HG03442 (cell line): ENCODE measurements at regions not wholly inside any gene's neighbourhood (a gene's known extent, or its start where the extent isn't known, plus 50 kb on each side); places are given as distances from the start of the nearest gene placed in this dataset.
"Not testable (repeated sequence)": the region's sequence is repeated elsewhere in the genome, so short reads cannot be mapped to it uniquely, and the experiment has no call there.

Source experiments
- ATAC-seq: cut with Tn5 transposase; IDR thresholded peaks from one replicate; pipeline ENCODE4 v1.9.1; 2021; ENCODE audit warnings: mild to moderate bottlenecking, moderate library complexity; ENCODE audit not compliant: unreplicated experiment

DNA sequence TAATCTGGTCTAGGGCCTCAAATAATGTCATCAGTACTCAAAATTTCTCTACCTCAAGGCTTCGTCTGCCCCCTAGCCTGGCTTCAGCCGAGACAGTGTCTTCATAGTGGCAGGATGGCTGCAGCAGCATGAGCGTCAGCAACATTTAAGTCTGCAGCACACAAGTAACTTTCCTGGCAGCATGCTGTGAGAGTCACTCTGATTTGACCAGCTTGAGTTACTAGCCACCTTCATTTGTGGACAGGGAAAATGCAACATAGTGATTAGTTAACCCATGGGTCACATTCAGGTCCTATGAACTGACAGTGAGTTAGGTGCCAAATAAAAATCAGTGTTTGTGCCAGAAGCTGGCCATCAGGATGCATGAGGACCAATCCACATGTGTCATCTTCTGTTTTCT, 209.9 kb upstream of the SLC35B3 start:
- ATAC-seq: no peak

DNA sequence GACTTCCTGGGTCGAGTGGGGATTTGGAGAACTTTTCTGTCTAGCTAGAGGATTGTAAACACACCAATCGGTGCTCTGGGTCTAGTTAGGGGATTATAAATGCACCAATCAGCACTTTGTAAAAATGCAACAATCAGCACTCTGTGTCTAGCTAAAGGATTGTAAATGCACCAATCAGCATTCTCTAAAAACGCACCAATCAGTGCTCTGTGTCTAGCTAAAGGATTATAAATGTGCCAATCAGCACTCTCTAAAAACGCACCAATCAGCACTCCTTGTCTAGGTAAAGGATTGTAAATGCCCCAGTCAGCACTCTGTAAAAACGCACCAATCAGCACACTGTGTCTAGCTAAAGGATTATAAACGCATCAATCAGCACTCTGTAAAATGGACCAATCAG, 209.0 kb upstream of the SLC35B3 start:
- no peak for ATAC-seq

DNA sequence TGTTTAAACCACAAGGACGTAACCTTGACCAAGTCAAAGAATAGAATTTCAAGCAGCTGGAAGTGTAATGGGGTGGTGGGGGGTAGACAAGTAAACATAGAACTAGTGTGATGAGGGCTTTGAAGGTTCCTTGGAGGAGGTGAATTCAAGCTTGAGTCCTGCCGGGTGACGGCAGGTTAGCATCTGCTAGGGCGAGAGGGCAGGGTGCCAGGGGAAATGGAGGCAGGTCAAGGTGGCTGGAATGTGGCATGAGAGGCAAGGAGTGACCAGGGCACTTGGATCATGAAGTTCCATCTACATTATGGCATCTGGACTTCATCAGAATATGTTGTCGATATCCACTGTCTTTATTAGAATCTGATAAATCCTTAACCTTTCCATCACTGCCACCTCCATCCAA, 207.5 kb upstream of the SLC35B3 start:
- ATAC-seq: no peak

DNA sequence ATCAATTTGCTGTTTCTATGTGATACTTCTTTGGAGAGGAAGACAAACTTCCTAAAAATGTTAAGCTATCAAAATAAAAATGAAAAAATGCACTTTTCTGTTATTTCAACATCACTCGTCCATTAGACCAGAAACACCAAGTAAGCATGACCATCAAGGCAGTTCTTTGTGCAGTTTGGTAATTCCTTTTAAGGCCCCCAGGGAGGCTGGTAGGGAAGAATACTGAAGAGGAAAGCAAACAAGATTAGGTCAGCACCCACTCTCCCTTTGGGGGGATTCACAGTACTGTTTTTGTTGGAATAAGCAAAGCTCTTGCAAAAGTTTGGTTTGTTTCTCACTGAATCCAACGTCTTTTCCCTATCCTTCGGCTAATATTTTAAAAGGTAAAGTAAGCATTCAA, 206.8 kb upstream of the SLC35B3 start:
- ATAC-seq: no peak

DNA sequence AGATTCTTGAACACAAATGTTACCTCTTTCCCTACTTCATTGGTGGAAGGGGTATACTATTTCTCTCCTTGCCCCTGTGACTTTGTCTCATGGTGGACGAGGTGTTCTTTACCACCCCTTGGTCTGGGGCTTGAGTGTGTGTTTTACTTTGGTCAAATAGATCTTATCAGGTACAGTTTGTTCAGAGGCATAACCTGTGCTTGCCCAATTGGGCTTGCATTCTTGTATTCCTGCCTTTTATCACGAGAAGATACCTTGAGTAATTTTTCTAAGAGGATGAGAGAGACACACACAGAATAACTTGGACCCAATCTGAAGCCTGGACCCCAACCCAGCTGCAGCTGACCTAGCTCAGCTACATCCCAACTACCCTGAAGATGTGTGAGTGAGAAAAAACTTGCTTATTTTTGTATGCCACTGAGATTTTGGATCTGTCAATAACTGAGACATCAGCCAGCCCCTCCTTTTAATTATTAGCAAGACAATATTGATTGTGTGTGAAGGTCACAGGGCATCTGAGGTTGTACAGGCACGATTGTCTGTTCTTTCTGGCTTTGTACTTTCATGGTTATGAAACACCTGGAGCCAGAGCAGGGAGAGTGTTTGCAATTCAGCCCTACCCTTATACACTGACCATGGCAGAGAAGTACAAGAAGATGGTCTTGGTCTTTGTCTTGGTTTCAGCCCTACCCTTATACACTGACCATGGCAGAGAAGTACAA, 204.7 kb upstream of the SLC35B3 start:
- no peak for ATAC-seq

DNA sequence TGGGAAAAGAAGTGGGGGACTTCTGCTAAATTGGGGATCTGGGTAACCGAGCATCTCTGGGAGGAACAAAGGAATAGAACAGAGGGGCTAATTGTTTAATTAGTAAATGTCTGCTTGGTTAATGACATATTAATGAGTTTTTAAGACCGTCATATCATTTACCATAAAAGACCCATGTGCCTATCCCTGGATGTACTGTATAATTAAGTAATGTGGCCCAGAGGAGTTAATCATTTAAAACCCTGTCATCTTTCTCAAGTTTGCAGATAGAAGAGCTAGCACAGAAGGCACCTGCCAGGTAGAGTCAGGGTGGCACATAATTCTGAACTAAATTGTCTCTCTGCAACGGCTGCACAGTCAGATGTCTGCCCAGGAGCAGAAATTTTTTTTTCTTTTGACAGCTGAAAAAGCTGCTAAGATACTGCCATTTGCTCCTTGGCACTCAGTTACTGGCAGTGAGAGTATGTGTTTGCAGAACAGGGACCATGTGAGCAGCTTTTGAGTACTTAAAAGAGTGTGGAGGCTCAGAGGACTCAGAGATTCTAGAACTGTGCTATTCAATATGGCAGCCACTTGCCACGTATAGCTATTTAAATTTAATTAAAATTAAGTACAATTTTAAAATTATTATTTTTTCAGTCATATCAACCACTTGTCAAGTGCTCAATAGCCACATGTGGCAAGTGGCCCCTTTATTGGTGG, 202.7 kb upstream of the SLC35B3 start:
- no peak for ATAC-seq

DNA sequence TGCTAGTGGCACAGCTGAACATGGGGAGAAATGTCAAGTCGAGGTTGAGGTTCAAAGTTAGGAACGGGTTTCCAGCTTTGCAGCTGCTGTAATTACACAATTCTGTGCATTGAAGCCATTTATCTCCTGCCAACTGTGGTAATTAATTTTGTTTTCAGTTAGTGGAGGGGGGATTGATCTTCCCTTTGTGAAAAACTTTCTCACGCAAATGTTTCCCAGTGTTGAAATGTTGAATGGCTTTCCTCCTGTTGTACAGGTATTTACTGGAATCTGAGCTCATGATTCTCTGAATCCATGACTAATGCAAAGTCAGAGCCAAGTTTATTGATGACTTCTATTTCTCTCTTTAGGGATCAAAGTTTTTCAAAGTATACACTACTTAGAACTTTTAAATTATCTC, 198.4 kb upstream of the SLC35B3 start:
- ATAC-seq: no peak

DNA sequence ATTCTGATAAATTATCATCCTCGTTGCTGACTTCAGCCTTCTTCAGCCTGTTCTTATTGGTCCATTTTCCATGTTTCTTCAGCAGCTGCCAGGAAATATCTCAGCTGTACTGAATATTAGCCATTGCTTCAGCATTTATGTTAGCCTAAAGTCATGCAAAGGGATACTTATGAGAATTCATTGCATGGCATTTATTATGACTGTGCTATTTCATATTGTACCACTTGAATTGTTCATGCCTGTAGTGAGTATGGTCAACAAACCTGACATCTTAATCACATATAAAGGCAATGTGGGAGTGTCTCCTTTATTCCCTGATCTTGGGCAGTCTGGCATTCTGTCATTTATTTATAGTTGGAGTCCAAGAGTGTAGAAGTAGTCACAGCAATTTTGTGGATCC, 193.4 kb upstream of the SLC35B3 start:
- ATAC-seq: no peak

DNA sequence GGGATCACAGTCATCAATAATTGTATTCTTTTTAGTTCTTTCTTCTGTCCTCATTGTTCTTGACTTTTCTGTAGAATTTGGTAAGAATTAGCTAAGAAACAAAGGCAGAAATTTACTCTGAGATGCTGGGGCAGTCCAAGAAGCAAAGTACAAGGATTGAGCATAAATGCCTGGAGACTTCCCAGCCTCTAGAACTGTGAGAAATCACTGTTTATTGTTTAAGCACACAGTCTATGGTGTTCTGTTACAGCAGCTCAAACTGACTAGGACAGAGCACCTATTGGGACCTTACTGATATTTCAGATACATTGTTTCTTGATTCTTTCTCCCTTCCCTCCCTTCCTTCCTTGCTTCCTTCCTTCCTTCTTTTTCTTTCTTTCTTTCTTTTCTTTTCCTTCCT, 192.7 kb upstream of the SLC35B3 start:
- ATAC-seq: no peak

DNA sequence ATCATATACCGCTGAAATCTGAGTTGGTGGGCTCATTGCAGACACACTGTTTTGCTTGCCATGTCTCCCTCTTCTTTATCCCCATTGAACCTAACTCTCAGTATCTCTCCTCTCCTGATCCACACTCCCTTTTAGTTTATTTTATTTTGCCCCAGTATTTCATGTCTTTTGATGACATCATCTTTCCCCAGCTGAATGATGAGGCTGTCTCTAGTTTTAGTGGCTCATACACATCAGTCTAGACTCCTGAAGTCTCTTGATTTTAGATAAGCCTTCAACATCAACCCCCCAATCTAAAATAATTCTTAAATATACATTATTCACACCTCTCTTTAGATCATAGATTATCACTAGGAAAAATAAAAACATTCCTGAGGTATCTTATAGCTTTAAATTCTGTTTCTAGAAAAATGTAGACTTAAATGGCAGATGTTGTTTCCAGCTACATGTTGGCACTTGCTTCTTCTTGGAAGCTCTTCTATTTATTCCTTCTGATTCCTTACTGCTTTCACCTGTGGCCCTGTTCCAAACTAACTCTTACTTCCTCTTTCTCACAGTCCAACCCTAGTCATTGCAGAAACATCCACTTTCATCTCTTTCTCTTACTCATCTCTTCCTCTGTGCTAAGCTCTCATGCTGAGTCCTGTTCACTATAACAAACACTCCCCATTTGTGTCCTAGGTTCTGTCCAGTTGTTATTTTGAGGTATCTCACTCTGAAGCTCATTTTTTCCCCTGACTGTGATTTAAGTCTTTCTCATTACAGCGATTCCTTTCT, 191.9 kb upstream of the SLC35B3 start:
- ATAC-seq: peak; percentile 93

DNA sequence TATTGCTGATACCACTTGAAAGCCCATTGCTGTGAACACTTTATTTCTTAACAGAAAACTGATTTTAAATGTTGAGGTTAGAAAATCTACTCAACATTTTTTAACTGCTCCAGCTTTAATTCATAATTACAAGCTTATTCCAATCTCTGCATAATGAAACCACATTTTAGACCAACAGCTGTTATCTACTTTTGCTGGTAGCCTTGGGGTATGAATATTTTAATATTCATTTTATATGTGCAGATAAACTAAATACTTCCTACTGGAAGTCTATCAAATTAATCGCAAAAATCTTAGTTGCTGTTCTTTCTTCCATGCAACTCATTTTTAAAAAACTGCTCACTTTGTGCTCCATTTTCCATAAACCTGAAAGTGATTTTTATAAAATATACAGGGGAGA, 189.3 kb upstream of the SLC35B3 start:
- no peak for ATAC-seq

DNA sequence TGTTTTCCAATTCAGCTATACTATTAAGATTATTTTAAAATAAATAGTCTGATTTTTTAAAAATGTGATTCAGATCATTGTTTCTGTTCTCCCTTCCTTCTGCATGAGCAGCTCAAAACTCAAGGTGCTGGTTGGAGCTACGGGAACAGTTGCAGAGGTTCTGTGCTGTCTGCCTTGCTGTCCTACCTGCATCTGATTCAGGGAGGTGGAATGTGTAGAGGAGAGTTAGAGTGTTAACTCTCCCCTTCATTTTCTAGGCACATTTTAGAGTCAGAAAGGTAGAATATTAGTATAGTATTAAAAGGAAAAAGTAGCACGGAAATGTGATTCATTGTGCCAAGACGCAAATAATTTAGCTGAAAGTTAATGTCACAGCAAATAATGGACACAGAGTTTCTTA, 188.1 kb upstream of the SLC35B3 start:
- ATAC-seq: no peak

DNA sequence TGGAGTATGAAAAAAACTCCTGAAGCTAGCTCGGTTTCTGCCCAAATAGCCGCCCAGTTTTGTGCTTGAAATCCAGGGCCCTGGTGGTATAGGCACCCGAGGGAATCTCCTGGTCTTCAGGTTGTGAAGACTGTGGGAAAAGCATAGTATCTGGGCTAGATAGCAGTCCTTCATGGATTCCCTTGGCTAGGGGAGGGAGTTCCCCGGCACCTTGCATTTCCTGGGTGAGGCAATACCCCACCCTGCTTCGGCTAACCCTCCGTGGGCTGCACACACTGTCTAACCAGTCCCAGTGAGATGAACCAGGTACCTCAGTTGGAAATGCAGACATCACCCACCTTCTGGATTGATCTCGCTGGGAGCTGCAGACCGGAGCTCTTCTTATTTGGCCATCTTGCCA, 184.5 kb upstream of the SLC35B3 start:
- ATAC-seq: no peak

DNA sequence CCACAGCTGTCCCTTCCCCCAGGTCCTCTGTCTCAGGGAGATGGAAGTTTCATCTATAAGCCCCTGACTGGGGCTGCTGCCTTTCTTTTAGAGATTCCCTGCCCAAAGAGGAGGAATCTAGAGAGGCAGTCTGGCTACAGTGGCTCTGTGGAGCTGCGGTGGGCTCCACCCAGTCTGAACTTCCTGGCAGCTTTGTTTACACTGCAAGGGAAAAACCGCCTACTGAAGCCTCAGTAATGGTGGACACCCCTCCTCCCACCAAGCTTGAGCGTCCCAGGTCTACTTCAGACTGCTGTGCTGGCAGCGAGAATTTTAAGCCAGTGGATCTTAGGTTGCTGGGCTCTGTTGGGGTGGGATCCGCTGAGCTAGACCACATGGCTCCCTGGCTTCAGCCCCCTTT, 184.1 kb upstream of the SLC35B3 start:
- not testable (repeated sequence) for ATAC-seq

DNA sequence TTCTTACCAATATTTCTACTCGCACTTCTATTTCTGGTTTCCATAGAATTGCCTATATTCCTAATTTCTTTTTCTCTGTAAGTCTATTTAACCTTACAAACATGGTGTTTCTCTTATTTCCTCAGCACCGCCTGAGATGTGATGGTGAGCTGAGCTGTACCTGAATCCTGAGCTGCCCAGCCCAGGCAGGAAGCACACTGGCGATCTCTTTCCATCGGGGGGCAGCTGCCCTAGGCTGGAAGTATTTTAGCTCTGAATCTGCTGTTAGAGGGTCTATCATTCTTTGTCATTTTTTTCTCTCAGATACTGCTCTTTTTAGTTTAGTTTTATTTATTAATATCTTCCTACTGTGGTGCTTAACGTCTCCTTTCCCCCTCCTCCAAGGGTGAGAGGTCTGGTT, 173.4 kb upstream of the SLC35B3 start:
- no peak for ATAC-seq

DNA sequence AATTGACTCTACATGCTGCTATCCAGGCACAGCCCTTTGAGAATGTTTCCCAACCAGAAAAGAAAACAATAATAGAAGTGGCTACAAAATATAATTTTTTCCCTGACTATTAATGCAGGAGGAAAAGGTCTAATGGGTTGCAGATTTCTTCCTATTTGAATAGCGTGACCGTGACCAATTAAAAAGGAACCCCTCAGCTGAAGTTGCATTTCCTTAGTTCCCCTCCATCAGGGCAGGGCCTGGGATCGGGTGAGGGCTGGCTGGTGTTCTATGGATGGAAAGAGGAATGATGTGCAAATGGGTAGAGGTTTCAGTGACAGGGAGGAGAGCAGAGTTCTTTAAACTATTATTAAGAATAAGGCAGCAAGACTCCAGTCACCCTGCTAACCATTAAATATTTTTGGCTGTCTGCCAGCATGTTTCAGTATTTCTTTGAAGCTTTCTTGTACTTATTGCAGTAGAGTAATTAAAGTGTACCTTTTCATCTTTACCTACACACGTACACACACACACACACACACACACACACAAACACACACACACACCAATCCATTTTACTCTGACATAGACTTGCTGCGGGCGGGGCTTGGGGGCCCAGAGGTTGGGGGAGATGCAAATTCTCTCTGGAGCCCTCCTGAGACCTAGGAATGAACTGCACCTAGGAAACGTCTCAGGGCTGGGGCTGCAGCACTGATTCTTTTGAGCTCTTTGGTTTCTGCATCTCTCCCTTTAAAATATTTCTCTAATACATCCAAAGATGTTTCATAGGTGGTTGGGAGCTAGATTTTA, 154.8 kb upstream of the SLC35B3 start:
- no peak for ATAC-seq

DNA sequence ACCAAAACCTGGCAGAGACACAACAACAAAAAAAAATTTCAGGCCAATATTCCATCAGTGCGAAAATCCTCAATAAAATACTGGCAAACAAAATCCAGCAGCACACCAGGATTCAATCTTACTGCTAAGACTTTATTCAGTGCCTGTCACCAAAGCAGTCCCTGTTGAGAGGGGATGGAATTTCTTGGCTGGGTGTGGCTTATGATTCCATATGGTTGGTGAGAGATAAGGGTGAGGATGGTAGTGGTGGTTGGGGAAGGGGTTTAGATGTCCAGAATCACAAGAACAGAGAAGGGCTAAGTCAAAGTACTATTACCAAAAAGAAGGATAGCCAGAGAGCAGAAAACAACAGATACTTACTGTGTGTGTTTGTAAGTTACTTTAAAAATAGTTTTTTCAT, 152.8 kb upstream of the SLC35B3 start:
- ATAC-seq: no peak

DNA sequence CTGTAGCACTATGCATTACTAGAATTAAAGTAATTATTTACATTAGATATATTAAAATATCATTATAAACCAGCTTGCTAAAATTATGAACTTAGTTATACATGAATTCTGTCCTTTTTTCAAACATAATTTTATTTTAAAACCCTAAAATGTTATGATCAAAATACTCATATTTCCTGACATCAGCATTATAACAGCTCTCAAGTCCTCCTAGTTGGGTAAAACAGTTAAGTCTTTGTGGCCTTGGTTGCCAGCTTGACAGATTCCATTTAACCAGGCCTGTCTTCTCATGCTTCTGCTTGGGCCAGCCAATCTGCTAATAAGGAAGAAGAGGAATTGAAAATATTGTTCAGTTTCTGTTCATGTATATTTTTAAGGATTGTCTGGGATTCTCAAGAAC, 147.9 kb upstream of the SLC35B3 start:
- no peak for ATAC-seq

DNA sequence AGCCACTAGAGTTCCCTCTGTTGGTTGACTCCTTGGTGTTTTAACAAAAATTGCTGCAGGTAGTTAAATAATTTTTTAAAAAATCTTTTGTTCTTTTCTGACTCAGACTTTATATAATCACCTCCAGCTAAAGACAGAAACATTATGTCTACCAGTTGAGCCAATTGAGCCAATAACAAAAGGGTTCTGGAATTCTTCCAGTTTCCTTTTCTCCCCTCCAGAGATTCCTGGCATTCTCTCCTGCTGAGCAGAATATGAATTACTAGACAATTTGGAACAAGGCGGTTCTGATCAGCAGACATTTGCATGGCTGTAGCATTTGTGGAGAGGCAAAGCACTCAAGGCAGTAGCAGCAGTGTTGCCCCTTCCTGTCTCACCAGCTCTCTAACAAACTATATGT, 144.0 kb upstream of the SLC35B3 start:
- no peak for ATAC-seq

DNA sequence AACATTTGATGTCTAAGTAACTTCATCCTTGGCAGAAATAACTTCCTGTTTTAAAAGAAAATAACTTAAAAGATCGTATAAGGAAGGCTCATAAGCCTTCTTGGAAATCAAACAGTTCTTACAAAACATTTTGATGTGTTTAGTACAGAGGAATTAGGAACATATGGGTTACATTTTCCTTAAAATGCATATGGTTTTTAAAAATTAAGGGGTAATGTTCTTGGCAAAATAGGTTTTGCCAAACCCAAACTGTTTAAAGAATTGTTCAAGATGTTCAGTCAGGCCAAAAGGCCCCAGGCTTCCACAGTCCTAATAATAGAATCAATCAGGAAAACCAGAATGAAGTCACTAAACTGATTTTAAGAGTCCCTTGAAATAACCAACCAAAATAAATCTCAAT, 142.7 kb upstream of the SLC35B3 start:
- ATAC-seq: no peak

DNA sequence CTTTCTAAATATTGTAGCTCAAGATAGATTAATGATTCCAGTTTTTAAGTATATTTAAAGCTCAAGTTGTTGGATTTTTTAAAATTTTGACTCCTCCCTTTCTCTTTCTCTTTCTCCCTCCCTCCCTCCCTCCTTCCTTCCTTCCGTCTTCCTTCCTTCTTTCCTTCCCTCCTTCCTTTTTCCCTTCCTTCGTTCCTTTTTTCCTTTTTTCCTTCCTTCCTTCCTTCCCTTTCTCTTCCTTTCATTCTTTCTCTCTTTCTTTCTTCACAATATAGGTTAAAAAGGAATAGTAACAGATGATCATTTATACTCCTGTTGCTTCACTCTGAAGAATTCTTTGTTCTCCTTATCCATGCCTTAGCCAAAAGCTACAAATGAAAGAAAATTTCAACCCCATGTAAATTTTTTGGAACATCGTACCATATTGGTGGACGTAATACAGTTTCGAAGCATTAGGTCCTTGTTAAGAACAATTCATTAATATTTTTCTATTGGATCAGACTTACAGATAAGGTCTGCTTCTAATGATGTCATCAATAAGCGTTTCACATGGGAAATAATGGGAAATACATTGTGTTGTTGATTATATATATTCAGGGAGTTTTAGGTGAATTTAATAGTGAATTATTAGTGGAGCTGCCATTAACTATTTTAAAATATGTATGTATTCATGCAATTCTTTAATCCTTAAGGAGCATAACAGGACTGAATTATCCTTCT, 139.6 kb upstream of the SLC35B3 start:
- no peak for ATAC-seq
